ENCODE measurements at regions not wholly inside any gene's neighbourhood (a gene's known extent, or its start where the extent isn't known, plus 50 kb on each side); places are given as distances from the start of the nearest gene placed in this dataset.

- H3K4me3 ChIP-seq = no peak overlapping the region
- no peaks in the 10 kb centered on the region for H3K4me1 ChIP-seq (ENCODE audit: low read depth)
- no peaks in the 10 kb centered on the region for H3K36me3 ChIP-seq (ENCODE audit: low read depth)
- TF ChIP-seq, protein P1, sequence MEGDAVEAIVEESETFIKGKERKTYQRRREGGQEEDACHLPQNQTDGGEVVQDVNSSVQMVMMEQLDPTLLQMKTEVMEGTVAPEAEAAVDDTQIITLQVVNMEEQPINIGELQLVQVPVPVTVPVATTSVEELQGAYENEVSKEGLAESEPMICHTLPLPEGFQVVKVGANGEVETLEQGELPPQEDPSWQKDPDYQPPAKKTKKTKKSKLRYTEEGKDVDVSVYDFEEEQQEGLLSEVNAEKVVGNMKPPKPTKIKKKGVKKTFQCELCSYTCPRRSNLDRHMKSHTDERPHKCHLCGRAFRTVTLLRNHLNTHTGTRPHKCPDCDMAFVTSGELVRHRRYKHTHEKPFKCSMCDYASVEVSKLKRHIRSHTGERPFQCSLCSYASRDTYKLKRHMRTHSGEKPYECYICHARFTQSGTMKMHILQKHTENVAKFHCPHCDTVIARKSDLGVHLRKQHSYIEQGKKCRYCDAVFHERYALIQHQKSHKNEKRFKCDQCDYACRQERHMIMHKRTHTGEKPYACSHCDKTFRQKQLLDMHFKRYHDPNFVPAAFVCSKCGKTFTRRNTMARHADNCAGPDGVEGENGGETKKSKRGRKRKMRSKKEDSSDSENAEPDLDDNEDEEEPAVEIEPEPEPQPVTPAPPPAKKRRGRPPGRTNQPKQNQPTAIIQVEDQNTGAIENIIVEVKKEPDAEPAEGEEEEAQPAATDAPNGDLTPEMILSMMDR (IDR thresholded peaks at IDR 0.05) = no peak
- intact Hi-C loops (cut with DNase I, micrococcal nuclease) = no loop called here
- DNase-seq (no peak), ATAC-seq (no peak)
- H3K9me3 ChIP-seq = no peaks in the 10 kb centered on the region
Measured at GRCh38 chr4:17096692-17097091, 198.2 kb upstream of the LDB2 start.

DNA sequence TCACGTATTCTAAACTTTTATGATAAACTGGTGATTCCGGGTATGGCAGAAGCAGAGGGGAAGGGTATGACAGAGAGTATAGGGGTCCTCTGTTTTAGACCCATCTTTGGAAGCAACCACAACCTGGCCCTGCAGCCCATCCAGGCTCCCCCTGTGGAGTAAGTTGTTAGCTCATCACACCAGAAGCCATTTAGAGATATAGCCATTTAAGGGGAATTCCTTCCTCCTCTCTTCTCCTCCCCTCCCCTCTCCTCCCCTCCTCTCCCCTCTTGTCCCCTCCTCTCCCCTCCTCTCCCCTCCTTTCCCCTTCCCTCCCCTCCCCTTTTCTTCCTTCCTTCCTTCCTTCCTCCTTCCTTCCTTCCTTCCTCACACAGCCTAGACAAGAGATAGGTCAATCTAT is 197.3 kb upstream of the LDB2 start:
- ATAC-seq (no peak), DNase-seq (no peak)
- intact Hi-C loops (cut with DNase I, micrococcal nuclease) = no loop called here
- H3K4me3 ChIP-seq = no peak overlapping the region
- TF ChIP-seq, protein P1 (IDR thresholded peaks at IDR 0.05) = no peak
- no peaks in the 10 kb centered on the region for H3K4me1 ChIP-seq (ENCODE audit: low read depth)
- H3K9me3 ChIP-seq = no peaks in the 10 kb centered on the region
- no peaks in the 10 kb centered on the region for H3K36me3 ChIP-seq (ENCODE audit: low read depth)

GRCh38 chr4:17094876-17095210 is 196.4 kb upstream of the LDB2 start:
- TF ChIP-seq, protein P1 (IDR thresholded peaks at IDR 0.05) = no peak
- Histone ChIP-seq H3K4me3 (no peak overlapping the region), H3K9me3 (no peaks in the 10 kb centered on the region), H3K4me1 (ENCODE audit: low read depth) (no peaks in the 10 kb centered on the region), H3K36me3 (ENCODE audit: low read depth) (no peaks in the 10 kb centered on the region)
- intact Hi-C loops (cut with DNase I, micrococcal nuclease) = no loop called here
- no peak for DNase-seq
- no peak for ATAC-seq

DNA sequence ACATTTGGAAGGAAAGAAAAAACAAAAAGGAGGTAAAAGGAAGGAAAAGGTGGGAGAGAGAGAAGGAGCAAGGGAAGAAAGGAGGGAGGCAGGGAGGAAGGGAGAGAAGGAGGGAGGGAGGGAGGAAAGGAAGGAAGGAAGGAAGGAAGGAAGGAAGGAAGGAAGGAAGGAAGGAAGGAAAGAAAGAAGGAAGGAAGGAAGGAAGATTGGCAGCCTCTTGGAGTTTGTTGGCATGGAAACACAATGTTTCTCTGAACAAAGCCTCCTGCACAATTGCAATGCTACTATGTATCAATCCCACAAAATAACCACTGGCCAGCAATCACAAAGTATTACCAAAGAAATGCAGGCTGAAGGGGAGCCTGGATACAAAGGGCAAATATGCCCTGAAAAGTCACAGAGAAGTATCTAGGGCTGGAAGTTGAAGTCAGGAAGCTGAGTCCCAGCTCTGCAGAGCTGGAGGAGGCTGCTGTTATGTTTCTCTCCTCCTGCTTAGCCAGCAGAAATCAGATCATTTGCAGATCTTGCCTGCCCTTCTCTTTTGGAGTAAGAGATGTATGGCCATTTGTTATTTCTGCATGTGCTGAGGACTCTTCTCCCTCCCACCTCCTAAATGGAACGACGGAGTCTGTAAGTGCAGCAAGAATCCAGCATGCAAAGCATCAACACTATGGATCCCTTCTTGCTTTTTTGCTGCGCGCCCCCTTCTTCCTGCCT is 195.9 kb upstream of the LDB2 start:
- no peaks in the 10 kb centered on the region for H3K9me3 ChIP-seq
- no peaks in the 10 kb centered on the region for H3K4me1 ChIP-seq (ENCODE audit: low read depth)
- no peaks in the 10 kb centered on the region for H3K36me3 ChIP-seq (ENCODE audit: low read depth)
- ATAC-seq (no peak), DNase-seq (no peak)
- intact Hi-C loops (cut with DNase I, micrococcal nuclease) = no loop called here
- TF ChIP-seq, protein P1 (IDR thresholded peaks at IDR 0.05) = no peak
- H3K4me3 ChIP-seq = no peak overlapping the region

DNA sequence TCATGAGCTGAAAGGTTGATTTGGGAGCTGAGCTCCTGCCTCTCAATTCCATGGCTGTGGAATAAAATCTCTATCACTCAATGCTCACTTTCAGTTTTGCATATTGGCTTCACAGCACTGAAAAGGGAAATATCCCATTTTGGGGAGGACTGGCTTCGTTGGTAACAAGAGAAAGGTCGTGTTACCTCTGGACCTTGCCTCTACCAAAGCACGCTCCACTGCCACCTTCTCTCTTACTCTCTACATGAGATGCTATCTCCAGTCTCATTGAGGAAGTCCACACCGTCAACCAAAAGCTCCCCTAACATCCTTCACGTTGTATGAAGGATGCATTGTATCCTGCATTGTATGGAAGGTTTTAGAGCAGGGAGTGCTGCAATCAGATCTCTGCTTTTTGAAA is 195.0 kb upstream of the LDB2 start:
- Histone ChIP-seq H3K4me1 (ENCODE audit: low read depth) (no peaks in the 10 kb centered on the region), H3K36me3 (ENCODE audit: low read depth) (no peaks in the 10 kb centered on the region), H3K9me3 (no peaks in the 10 kb centered on the region), H3K4me3 (no peak overlapping the region)
- TF ChIP-seq, protein P1 (IDR thresholded peaks at IDR 0.05) = no peak
- DNase-seq (no peak), ATAC-seq (no peak)
- intact Hi-C loops (cut with DNase I, micrococcal nuclease) = no loop called here

Data from mucosa of descending colon (tissue), 3 donors.